Neural progenitor cell (in vitro differentiated cells): ENCODE measurements at regions not wholly inside any gene's neighbourhood (a gene's known extent, or its start where the extent isn't known, plus 50 kb on each side); places are given as distances from the start of the nearest gene placed in this dataset.

Experiments used
- DNase-seq: peaks from one replicate; pipeline ENCODE4 v3.0.0-alpha.2; 2016; ENCODE audit warnings: low spot score
- H2AFZ ChIP-seq: fragments of 200-600 bp; sonication (generic); replicated peaks from 2 replicates; pipeline ENCODE4 v1.6.1; 2016; ENCODE audit warnings: antibody characterized with exemption
- H3F3A ChIP-seq: fragments of 200-600 bp; sonication (generic); 2 replicates; pipeline ENCODE4 v1.6.1; 2016; ENCODE audit warnings: antibody characterized with exemption, low read depth
- H3K27ac ChIP-seq: fragments of 200-600 bp; sonication (generic); 2 replicates; pipeline ENCODE4 v1.5.1; 2016; ENCODE audit warnings: mild to moderate bottlenecking
- H3K27me3 ChIP-seq: fragments of 200-600 bp; sonication (generic); 2 replicates; pipeline ENCODE4 v1.6.1; 2016; ENCODE audit warnings: mild to moderate bottlenecking, moderate library complexity
- H3K36me3 ChIP-seq: fragments of 200-600 bp; sonication (generic); 2 replicates; pipeline ENCODE4 v1.5.1; 2016
- H3K4me1 ChIP-seq: fragments of 200-600 bp; sonication (generic); 2 replicates; pipeline ENCODE4 v1.6.1; 2016; ENCODE audit warnings: mixed run types
- H3K4me2 ChIP-seq: fragments of 200-600 bp; sonication (generic); 2 replicates; pipeline ENCODE4 v1.6.1; 2016
- H3K4me3 ChIP-seq: fragments of 200-600 bp; sonication (generic); 2 replicates; pipeline ENCODE4 v1.5.1; 2016
- H3K79me2 ChIP-seq: fragments of 200-600 bp; sonication (generic); 2 replicates; pipeline ENCODE4 v1.6.1; 2016; ENCODE audit warnings: low read depth
- H3K9ac ChIP-seq: fragments of 200-600 bp; sonication (generic); 2 replicates; pipeline ENCODE4 v1.6.1; 2016
- H3K9me3 ChIP-seq: fragments of 200-600 bp; sonication (generic); 2 replicates; pipeline ENCODE4 v1.5.1; 2016; ENCODE audit warnings: low read depth
- H4K20me1 ChIP-seq: fragments of 200-600 bp; sonication (generic); 2 replicates; pipeline ENCODE4 v1.6.1; 2016; ENCODE audit warnings: low read depth
- H3K27ac Mint-ChIP-seq: 3 replicates; pipeline ENCODE4 v1.8.0; 2021; ENCODE audit warnings: mixed read lengths
- H3K27me3 Mint-ChIP-seq: 2 replicates; pipeline ENCODE4 v1.8.0; 2022; ENCODE audit warnings: low read depth, mild to moderate bottlenecking, inconsistent platforms, moderate library complexity, mixed read lengths; ENCODE audit not compliant: insufficient read depth
- H3K36me3 Mint-ChIP-seq: 3 replicates; pipeline ENCODE4 v1.8.0; 2021; ENCODE audit warnings: mixed read lengths
- H3K4me1 Mint-ChIP-seq: 3 replicates; pipeline ENCODE4 v1.8.0; 2021; ENCODE audit warnings: mixed read lengths
- H3K4me3 Mint-ChIP-seq: 3 replicates; pipeline ENCODE4 v1.8.0; 2021; ENCODE audit warnings: mild to moderate bottlenecking, moderate library complexity, mixed read lengths
- H3K9me3 Mint-ChIP-seq: 3 replicates; pipeline ENCODE4 v1.8.0; 2020; ENCODE audit warnings: mixed read lengths
- EZH2 ChIP-seq: fragments of 200-600 bp; sonication (generic); IDR thresholded peaks from 2 replicates; pipeline ENCODE4 v1.6.1; 2017; ENCODE audit warnings: antibody characterized with exemption, mild to moderate bottlenecking, moderate library complexity
- EZH2phosphoT487 ChIP-seq: fragments of 200-600 bp; sonication (generic); IDR thresholded peaks from 2 replicates; pipeline ENCODE4 v1.6.1; 2017; ENCODE audit warnings: antibody characterized with exemption
- TF ChIP-seq, protein P1 (sequence below): fragments of 200-600 bp; sonication (generic); IDR thresholded peaks from 2 replicates; pipeline ENCODE4 v1.5.1; 2017; ENCODE audit warnings: antibody characterized with exemption, mild to moderate bottlenecking

DNA sequence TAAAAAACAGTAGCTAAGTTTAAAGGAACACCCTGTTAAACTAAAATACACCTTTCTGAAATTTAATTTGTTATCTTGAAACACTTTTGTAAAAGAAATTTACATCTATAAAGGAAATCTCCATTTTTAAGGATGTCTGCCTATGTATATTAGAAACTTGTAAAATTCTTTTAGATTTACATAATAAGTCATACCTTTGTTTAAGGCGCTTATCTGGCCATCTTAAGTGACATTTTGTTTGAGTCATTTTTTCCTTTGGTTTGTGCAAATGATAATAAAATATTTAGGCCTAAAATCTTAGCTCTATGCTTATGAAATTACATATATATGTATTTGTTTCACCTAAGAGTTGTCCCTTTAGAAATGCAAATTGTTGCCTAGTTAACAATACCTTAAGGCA lies 1193.4 kb downstream of the FSCB start:
- TF ChIP-seq, protein P1, sequence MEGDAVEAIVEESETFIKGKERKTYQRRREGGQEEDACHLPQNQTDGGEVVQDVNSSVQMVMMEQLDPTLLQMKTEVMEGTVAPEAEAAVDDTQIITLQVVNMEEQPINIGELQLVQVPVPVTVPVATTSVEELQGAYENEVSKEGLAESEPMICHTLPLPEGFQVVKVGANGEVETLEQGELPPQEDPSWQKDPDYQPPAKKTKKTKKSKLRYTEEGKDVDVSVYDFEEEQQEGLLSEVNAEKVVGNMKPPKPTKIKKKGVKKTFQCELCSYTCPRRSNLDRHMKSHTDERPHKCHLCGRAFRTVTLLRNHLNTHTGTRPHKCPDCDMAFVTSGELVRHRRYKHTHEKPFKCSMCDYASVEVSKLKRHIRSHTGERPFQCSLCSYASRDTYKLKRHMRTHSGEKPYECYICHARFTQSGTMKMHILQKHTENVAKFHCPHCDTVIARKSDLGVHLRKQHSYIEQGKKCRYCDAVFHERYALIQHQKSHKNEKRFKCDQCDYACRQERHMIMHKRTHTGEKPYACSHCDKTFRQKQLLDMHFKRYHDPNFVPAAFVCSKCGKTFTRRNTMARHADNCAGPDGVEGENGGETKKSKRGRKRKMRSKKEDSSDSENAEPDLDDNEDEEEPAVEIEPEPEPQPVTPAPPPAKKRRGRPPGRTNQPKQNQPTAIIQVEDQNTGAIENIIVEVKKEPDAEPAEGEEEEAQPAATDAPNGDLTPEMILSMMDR, result no peak
- no peak for TF ChIP-seq EZH2phosphoT487
- TF ChIP-seq EZH2, result no peak
- DNase-seq, result no peak
- H3K9me3 Mint-ChIP-seq, result no peaks in the 10 kb centered on the region

DNA sequence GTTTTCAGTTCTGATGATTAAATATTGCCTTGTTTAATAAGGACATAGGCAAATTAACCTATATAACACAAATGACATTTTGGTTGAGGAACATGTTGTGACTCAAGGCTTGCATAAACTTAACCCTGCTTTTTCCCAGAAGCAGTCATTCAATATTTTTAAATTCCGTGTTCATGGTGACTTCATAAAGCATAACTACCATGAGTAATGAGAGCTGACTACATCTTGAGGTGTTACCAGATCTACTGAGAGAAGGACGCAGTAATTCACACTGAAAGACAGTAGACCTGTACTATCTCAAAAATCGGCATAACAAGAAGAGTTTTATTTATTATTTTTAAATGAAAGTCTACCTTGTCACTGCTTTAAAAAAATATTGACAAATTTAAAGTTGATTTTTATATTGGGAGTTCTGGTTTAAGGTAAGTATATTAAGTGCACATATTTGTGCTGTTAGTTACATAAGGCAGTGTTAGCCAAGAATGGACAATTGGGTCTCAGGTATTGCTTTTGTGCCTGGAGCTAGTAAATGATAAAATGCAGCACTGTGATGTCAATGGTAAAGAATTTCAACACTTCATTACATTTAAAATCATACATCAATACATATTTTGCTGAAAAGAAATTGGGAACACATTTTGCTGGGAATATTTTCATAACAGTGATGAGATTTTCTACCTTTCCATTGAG lies 1198.5 kb downstream of the FSCB start:
- no peak overlapping the region for H3K9ac ChIP-seq
- TF ChIP-seq EZH2phosphoT487 (no peak), EZH2 (no peak)
- TF ChIP-seq, protein P1, result no peak
- no peaks in the 10 kb centered on the region for H3K9me3 ChIP-seq
- no peak overlapping the region for H3K4me2 ChIP-seq
- H3K36me3 Mint-ChIP-seq, result no peaks in the 10 kb centered on the region
- no peak overlapping the region for H3K27ac Mint-ChIP-seq
- no peaks in the 10 kb centered on the region for H3K9me3 Mint-ChIP-seq
- no peak for DNase-seq
- no peaks in the 10 kb centered on the region for H3K4me1 ChIP-seq
- H3K79me2 ChIP-seq, result no peaks in the 10 kb centered on the region
- H2AFZ ChIP-seq, result no peak overlapping the region
- no peaks in the 10 kb centered on the region for H3K4me1 Mint-ChIP-seq
- no peaks in the 10 kb centered on the region for H3K27me3 Mint-ChIP-seq
- H3K27ac ChIP-seq, result no peak overlapping the region
- no peaks in the 10 kb centered on the region for H4K20me1 ChIP-seq
- no peaks in the 10 kb centered on the region for H3K36me3 ChIP-seq
- H3K4me3 ChIP-seq, result no peak overlapping the region
- H3K4me3 Mint-ChIP-seq, result no peak overlapping the region
- H3F3A ChIP-seq, result no peaks in the 10 kb centered on the region
- no peaks in the 10 kb centered on the region for H3K27me3 ChIP-seq

More for the DNA sequence above, 1193.4 kb downstream of the FSCB start:
- H3K4me1 ChIP-seq, result no peaks in the 10 kb centered on the region
- H3K4me1 Mint-ChIP-seq, result no peaks in the 10 kb centered on the region
- H3K27me3 Mint-ChIP-seq, result no peaks in the 10 kb centered on the region
- no peak overlapping the region for H2AFZ ChIP-seq
- H3F3A ChIP-seq, result no peaks in the 10 kb centered on the region
- no peaks in the 10 kb centered on the region for H4K20me1 ChIP-seq
- no peaks in the 10 kb centered on the region for H3K36me3 ChIP-seq
- no peaks in the 10 kb centered on the region for H3K36me3 Mint-ChIP-seq
- no peak overlapping the region for H3K4me2 ChIP-seq
- no peak overlapping the region for H3K4me3 Mint-ChIP-seq
- H3K79me2 ChIP-seq, result no peaks in the 10 kb centered on the region
- no peak overlapping the region for H3K27ac ChIP-seq
- H3K9me3 ChIP-seq, result no peaks in the 10 kb centered on the region
- H3K9ac ChIP-seq, result no peak overlapping the region
- no peaks in the 10 kb centered on the region for H3K27me3 ChIP-seq
- no peak overlapping the region for H3K27ac Mint-ChIP-seq
- H3K4me3 ChIP-seq, result no peak overlapping the region

DNA sequence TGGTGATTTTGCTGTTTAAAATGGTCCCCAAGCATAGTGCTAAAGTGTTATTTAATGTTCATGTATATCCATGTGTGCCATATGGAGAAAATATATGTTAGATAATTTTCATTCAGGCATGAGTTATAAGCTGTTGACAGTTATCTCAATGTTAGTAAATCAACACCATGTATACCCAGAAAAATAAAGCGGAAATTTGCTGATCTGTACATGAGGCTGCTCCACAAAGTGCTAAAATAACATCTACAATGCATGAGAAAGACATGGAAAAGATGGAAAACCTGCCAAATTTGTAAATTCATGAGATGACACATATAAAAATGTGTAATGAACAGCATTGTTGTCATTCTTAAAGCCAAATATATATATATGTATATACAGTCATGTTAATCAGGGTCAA lies 1199.2 kb downstream of the FSCB start:
- Histone ChIP-seq H3K4me1 (no peaks in the 10 kb centered on the region), H4K20me1 (no peaks in the 10 kb centered on the region), H3K27me3 (no peaks in the 10 kb centered on the region), H3K4me2 (no peak overlapping the region), H3K79me2 (no peaks in the 10 kb centered on the region), H3F3A (no peaks in the 10 kb centered on the region), H2AFZ (no peak overlapping the region), H3K9ac (no peak overlapping the region), H3K9me3 (no peaks in the 10 kb centered on the region), H3K4me3 (no peak overlapping the region), H3K27ac (no peak overlapping the region), H3K36me3 (no peaks in the 10 kb centered on the region)
- no peaks in the 10 kb centered on the region for H3K36me3 Mint-ChIP-seq
- TF ChIP-seq EZH2 (no peak), EZH2phosphoT487 (no peak)
- TF ChIP-seq, protein P1, result no peak
- H3K4me3 Mint-ChIP-seq, result no peak overlapping the region
- no peaks in the 10 kb centered on the region for H3K4me1 Mint-ChIP-seq
- H3K27me3 Mint-ChIP-seq, result no peaks in the 10 kb centered on the region
- H3K27ac Mint-ChIP-seq, result no peak overlapping the region
- no peak for DNase-seq
- H3K9me3 Mint-ChIP-seq, result no peaks in the 10 kb centered on the region
